GM19238 (cell line): ENCODE measurements at regions not wholly inside any gene's neighbourhood (a gene's known extent, or its start where the extent isn't known, plus 50 kb on each side); places are given as distances from the start of the nearest gene placed in this dataset.
"Not testable (repeated sequence)": the region's sequence is repeated elsewhere in the genome, so short reads cannot be mapped to it uniquely, and the experiment has no call there.

Source experiments
- DNase-seq: peaks from one replicate; pipeline ENCODE4 v3.0.0; 2011; ENCODE audit warnings: low spot score; ENCODE audit not compliant: insufficient read length

DNA sequence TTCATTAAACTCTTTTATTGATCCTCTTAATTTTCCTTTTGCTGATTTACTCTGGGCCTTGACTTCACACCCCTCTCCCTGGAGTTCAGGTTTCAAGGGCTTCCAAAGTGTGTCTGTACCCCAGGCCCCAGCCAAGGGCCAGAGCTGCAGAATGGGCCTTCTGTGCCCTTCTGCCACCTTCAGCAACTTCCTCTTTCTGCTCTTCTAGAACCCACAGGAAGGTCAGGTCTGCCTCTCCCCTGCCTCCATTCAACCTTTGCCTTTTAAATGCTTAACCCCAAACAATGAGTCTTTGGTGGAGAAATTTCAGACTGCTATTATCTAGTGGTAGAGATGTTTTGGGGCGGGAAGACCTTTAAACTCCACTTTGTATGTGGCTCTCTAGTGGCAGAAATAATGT lies 63.1 kb downstream of the TSN start:
- DNase-seq: no peak

DNA sequence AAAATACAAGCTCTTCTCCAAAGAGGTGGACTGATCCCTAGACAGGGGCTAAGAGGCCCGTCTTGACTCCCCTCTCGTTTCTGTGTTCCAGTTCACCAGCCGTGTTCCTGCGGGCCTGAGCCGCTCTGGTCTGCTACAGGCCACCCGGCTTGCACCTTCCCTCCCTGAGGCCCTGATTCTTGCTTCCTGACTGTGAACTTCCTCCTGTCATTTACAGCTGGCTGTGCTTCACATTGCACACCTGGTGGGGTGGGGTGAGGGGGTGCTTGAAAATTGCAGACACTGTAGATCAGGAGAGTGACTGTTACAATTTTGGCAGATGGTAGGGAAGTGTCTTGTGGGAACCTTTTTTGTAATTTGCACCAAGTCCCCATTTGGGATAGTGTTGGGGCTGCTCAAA lies 64.4 kb downstream of the TSN start:
- DNase-seq: no peak

GRCh38 chr2:121821476-121822158 lies 66.2 kb downstream of the TSN start:
- DNase-seq: no peak

- no peak for DNase-seq
These were observed 68.8 kb downstream of the TSN start for GRCh38 chr2:121824264-121824663.

DNA sequence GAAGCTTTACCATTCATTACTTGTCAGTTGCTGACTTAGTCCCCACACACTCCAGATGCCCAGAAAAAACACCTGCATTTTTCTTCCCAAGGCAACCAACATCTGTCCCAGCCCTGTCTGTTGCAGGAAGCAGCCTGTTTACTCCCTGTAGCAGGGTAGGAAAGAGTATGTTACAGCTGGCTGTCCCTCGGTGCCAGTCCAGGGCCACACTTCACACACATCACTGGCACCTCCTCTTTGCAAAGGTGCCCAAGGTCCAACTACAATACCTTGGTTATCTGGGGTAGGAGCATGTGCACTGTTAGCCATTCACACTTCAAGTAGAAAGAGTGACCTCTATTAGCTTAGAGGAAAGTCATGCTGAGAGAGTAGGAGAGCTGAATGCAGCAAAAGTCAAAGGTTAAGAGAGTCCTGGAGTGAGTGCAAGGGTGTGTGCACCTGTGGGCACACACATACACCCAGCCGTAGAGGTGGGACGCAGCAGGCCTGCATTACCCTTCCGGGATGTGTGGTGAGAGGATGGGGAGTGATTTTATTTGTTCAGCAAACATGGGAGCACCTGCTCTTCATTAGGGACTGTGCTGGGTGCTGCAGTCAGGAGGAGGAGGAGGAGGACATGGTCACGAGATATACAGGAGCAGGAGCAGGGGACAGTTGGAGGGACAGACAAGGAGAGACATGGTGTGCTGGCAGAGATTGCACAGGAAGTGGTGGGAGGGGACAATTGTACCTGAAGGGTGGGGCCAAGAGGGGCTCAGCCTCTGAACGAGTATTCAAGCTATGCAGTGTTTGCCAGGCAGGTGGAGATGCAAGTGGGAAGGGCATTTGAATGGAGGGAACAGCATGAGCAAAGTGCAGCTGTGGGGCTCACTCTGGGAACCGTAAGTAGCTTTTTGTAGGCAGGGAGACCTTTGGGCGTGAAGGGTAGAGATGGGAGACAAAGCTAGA lies 69.8 kb downstream of the TSN start:
- DNase-seq: no peak

DNA sequence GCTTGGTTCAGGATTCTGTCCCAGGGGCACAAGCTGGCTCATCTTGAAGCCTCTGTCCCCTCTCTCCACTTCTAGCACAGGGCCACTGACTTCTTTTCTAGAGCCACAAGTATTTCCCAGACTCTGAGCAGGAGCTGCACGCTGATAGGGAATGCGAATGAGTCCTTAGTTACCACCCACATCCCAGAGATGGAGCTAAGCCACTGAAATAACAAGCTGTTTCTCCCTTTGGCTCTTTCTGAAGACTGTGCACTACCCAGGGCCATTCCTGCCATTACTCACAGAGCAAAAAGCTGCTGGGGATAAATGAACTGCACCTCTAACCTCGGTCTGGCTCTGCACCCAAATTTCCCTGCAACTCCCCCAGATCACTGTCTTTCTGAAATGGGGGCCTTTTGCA lies 70.6 kb downstream of the TSN start:
- no peak for DNase-seq

DNA sequence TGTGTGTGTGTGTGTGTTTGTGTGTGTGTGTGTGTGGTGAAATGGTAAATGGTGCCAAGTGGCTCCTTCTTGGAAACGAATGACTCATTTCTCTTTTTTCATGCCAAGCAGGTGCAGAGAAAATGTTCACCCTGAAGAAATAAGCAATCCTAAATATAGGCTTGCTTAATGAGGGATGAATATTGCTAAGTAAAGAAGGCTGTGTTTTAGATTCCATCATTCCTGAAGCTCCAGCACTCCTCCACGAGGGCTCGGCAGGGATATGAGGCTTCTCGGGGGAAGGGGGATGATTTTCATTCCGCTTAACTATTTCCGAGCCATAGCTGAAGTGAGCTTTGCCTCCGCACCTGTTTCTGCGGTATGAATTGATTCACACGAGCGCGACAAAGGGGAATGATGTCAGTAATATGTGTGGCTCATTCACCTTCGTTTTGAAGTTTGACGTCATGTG lies 72.9 kb downstream of the TSN start:
- no peak for DNase-seq

DNA sequence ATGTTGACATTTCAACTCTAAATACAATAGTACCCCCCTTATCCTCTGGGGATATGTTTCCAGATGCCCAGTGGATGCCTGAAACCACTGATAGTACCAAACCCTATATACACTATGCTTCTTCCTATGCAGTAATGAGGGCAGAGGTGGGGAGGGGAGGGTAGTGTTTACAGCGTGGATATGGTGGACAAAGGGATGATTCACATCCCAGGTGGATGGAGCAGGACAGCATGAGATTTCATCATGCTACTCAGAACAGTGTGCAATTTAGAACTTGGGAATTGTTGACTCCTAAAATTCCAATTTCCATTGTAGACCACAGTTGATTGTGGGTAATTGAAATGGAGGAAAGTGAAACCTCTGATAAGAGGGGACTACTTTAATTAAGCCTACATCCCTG lies 75.4 kb downstream of the TSN start:
- DNase-seq: no peak

DNA sequence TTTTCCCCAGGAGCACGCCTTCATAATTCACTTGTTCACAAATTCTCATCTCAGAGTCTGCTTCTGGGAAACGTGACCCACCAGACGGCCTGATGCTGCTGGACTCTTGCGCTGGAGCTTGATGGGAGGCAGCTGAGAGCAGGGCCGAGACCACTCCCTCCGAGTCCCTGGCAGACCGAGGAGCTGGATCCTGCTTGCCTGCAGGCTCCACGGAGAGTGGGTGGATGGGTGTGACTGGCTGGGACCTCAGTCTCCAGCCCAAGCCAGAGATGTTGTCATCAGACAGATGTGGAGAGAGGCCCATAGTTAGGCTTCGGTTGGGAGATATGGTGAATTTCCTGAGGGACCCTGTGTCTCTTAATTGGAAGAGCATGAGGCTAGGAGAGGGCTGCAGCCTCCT lies 76.4 kb downstream of the TSN start:
- no peak for DNase-seq

DNA sequence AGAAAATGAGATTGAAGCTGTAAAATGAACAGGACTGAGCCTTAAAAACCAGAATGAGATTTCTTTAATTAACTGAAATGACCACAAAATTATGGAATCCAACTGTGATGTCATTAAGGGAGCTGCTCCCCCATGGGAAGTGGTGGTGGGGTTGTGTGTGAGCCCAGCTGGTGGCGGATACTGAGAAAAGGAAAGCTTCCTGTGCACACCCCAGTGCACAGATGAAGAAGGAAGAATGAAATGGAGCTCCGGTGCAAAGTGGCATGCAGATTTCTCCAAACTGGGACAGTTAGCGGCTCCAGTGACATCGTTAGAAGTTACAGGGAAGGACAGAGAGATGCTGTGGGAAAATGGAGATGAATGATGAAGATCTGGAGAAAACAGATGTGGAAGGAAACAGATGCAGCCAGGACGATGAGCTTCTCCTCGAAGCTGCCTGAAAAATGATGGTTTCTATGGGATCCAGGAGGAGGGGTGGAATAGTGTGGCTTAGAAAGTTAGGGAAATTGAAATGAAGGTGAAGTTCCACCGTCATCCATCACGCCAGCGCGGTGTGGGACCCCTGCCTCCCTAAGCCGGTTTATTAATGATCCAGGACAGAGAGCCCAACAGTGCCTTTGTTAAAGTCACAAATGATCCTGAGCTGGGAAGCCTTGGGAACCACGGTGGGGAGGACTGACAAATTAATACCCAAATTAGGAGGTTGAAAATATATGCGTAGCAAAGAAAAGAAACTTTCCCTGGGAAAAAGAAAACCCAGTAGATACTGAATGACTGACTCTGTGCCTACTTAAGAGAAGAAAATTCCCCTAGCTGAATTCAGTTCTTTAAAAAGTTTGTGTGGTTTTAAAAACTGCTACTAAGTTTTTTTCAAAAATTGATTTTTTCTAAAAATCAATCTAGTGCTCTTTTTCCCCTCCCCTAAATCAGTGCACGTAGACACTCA lies 77.2 kb downstream of the TSN start:
- DNase-seq: no peak

GRCh38 chr2:121833358-121833723 lies 77.9 kb downstream of the TSN start:
- DNase-seq: no peak

GRCh38 chr2:121836611-121837010 lies 81.2 kb downstream of the TSN start:
- DNase-seq: no peak

DNA sequence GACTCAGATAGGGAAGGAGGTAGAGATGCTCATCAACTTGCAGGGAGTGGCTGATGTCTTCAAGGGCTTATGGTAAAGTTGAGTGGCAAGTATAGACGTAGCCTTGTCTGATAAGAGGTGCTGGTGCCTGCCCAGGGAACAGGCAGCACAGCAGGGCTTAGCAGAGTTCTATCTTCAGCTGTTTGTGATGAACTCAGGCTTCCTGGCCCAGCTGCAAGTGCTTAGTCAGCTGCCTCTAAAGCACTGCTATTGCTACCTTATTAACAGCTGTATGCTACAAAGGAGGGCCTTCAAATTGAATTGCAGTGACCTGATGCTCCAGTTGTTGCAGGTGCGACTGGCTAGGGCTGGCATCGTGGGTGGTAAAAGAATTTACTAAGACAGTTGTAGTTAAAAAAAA lies 82.1 kb downstream of the TSN start:
- DNase-seq: no peak

- DNase-seq: no peak
These were observed 83.1 kb downstream of the TSN start for GRCh38 chr2:121838551-121838950.

- DNase-seq: no peak
These were observed 84.1 kb downstream of the TSN start for GRCh38 chr2:121839584-121839983.

- no peak for DNase-seq
These were observed 93.8 kb downstream of the TSN start for GRCh38 chr2:121849236-121849635.

DNA sequence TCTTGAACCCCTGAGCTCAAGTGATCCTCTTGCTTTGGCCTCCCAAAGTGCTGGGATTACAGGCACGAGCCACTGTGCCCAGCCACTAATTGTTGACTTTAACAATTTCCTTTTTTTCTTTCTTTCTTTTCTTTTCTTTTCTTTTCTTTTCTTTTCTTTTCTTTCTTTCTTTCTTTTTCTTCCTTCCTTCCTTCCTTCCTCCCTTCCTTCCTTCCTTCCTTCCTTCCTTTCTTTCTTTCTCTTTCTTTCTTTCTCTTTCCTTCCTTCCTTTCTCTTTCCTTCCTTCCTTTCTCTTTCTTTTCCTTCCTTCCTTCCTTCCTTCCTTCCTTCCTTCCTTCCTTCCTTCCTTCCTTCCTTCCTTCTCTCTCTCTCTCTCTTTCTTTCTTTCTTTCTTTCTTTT lies 97.7 kb downstream of the TSN start:
- DNase-seq: not testable (repeated sequence)

DNA sequence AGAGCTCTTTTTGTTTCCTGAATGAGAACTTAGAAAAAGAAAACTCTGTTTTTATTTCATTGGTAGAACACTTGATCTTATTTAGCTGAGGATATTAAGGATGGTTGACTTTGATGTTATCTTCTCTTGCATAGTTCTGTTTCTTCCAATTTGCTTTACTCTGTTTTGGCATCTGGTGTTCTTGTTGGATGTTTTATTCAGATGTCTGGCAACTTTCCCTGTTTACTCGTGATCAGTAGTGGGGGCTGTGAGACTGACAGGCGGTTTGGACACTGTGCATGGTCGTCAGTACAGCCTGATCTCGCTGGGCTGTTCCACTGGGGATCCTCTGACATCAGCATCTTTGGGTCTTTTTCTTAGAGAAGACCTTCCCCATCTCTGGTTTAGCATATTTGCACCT lies 100.1 kb downstream of the TSN start:
- no peak for DNase-seq

DNA sequence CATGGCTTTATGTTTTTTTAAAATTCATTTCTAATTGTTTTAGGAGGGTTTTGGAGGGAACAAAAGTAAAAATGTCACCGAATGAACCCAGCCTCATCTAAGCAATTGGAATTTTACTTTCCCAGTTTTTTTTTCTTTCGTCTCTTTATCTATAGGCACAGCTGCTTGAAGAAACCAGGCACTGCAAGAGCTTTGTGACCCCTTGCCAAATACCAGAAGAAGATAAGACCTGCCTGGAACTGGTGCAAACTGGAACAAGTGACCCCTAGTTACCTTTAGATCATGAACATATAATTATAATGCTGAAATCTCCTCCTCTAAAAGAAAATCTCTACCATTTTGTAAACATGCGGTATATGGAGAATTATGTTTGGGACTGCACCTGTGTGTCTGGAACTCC lies 100.9 kb downstream of the TSN start:
- no peak for DNase-seq

GRCh38 chr2:121858369-121858768 lies 102.9 kb downstream of the TSN start:
- no peak for DNase-seq

- DNase-seq: no peak
These were observed 103.4 kb downstream of the TSN start for GRCh38 chr2:121858847-121859246.
